ENCODE measurements at regions not wholly inside any gene's neighbourhood (a gene's known extent, or its start where the extent isn't known, plus 50 kb on each side); places are given as distances from the start of the nearest gene placed in this dataset.

GRCh38 chr5:120093178-120093577 lies 370.9 kb upstream of the PRR16 start:
- no peak overlapping the region for H3K4me3 ChIP-seq (ENCODE audit: low read length)
- DNase-seq (ENCODE audit: low read depth) = no peak
- no peak for TF ChIP-seq CTCF (conservative IDR thresholded peaks at IDR 0.05; ENCODE audit: low read length)

GRCh38 chr5:120096413-120096812 lies 367.7 kb upstream of the PRR16 start:
- peak; percentile 39 for DNase-seq (ENCODE audit: low read depth)
- no peak for TF ChIP-seq CTCF (conservative IDR thresholded peaks at IDR 0.05; ENCODE audit: low read length)
- peak overlapping the region; percentile 2 for H3K4me3 ChIP-seq (ENCODE audit: low read length)

- no peak overlapping the region for H3K4me3 ChIP-seq (ENCODE audit: low read length)
- no peak for TF ChIP-seq CTCF (conservative IDR thresholded peaks at IDR 0.05; ENCODE audit: low read length)
- DNase-seq (ENCODE audit: low read depth) = no peak
Measured at GRCh38 chr5:120098426-120098825, 365.7 kb upstream of the PRR16 start.

GRCh38 chr5:120098902-120099535 lies 365.1 kb upstream of the PRR16 start:
- H3K4me3 ChIP-seq (ENCODE audit: low read length) = no peak overlapping the region
- no peak for DNase-seq (ENCODE audit: low read depth)
- TF ChIP-seq CTCF (conservative IDR thresholded peaks at IDR 0.05; ENCODE audit: low read length) = no peak

GRCh38 chr5:120101771-120102170 lies 362.3 kb upstream of the PRR16 start:
- peak; percentile 32 for DNase-seq (ENCODE audit: low read depth)
- H3K4me3 ChIP-seq (ENCODE audit: low read length) = no peak overlapping the region
- no peak for TF ChIP-seq CTCF (conservative IDR thresholded peaks at IDR 0.05; ENCODE audit: low read length)

- DNase-seq (ENCODE audit: low read depth) = no peak
- TF ChIP-seq CTCF (conservative IDR thresholded peaks at IDR 0.05; ENCODE audit: low read length) = no peak
- no peak overlapping the region for H3K4me3 ChIP-seq (ENCODE audit: low read length)
Measured at GRCh38 chr5:120103495-120103894, 360.6 kb upstream of the PRR16 start.

GRCh38 chr5:120106912-120107525 lies 357.1 kb upstream of the PRR16 start:
- H3K4me3 ChIP-seq (ENCODE audit: low read length) = no peak overlapping the region
- no peak for DNase-seq (ENCODE audit: low read depth)
- no peak for TF ChIP-seq CTCF (conservative IDR thresholded peaks at IDR 0.05; ENCODE audit: low read length)

Data from AG10803 (cell line).